ENCODE measurements at regions not wholly inside any gene's neighbourhood (a gene's known extent, or its start where the extent isn't known, plus 50 kb on each side); places are given as distances from the start of the nearest gene placed in this dataset.

DNA sequence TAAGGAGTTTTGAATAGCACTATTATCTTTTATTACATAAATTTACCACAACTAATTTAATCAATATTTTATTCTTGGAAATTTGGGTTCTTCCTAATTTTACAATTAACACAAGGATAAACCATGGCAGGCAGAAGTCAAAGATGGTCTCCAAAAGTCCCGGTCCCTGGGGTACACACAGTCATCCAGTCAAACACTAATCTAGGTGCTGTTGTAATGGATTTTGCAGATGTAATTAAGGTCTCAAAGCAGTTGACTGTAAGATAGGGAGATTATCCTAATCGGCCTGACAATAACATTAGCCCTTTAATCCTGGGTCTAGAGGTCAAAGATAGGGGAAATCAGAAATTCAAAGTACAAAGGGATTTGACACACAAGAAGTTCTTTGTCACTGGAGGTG, 57.5 kb upstream of the HTR1A start:
- TF ChIP-seq, protein P1, sequence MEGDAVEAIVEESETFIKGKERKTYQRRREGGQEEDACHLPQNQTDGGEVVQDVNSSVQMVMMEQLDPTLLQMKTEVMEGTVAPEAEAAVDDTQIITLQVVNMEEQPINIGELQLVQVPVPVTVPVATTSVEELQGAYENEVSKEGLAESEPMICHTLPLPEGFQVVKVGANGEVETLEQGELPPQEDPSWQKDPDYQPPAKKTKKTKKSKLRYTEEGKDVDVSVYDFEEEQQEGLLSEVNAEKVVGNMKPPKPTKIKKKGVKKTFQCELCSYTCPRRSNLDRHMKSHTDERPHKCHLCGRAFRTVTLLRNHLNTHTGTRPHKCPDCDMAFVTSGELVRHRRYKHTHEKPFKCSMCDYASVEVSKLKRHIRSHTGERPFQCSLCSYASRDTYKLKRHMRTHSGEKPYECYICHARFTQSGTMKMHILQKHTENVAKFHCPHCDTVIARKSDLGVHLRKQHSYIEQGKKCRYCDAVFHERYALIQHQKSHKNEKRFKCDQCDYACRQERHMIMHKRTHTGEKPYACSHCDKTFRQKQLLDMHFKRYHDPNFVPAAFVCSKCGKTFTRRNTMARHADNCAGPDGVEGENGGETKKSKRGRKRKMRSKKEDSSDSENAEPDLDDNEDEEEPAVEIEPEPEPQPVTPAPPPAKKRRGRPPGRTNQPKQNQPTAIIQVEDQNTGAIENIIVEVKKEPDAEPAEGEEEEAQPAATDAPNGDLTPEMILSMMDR (IDR thresholded peaks at IDR 0.05), result no peak
- no peak for TF ChIP-seq POLR2A (IDR thresholded peaks at IDR 0.05)

All from esophagus squamous epithelium (tissue), 4 donors.